Middle frontal gyrus (tissue), 1 donor: ENCODE measurements at regions not wholly inside any gene's neighbourhood (a gene's known extent, or its start where the extent isn't known, plus 50 kb on each side); places are given as distances from the start of the nearest gene placed in this dataset.

ENCODE experiments used
- DNase-seq: peaks from one replicate; pipeline ENCODE4 v3.0.0-alpha.2; 2015; ENCODE audit warnings: low spot score; ENCODE audit errors: extremely low spot score

DNA sequence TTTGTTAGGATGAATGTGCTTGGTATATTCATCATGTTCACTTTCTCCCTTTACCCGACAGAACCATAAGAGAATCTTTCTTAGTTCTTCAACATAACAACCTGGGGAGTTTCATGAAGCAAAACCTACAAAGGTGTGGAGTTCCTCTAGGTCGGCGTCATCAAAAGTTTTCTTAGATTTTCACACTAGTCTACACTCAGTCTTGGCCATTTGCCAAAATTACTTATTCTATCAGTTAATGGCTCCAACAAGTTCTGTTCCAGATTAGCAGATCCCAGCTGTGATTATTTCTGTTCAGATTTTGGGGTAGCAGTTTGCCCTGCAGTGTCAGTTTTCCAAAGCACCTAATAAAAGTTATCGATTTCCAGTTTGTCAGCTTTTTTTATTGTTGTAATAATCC lies 935.8 kb upstream of the RAG2 start:
- no peak for DNase-seq

DNA sequence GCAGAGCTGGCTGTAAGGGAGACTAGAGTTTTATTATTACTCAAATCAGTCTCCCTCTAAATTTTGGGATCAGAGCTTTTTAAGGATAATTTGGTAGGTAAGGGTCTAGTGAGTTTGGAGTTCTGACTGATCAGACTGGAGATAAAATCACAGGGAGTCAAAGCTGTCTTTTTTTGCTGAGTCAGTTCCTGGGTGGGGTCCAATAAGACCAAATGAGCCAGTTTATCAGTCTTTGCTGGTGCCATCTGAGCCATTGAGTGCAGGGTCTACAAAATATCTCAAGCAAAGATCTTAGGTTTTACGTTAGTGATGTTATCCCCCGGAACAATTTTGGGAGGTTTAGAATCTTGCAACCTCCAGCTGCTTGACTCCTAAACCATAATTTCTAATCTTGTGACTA lies 935.1 kb upstream of the RAG2 start:
- no peak for DNase-seq

DNA sequence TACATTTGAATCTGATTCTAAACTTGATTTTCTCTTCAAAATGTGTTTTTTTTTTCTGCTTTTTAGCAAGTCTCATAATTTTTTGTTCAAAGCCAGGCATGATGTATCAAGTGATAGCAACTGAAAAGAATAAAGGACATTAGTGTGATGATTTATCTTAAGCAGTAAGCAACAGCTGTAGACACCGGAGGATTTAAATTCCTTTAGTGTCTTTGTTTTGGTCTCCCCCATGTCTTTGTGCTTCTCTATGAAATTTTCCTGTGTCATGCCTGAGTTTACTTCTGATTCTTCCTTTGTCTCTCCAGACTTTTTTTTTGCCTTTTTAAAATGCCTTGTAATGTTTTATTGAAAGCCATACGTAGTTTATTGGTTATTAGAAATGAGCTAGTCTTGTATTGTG lies 934.2 kb upstream of the RAG2 start:
- no peak for DNase-seq

DNA sequence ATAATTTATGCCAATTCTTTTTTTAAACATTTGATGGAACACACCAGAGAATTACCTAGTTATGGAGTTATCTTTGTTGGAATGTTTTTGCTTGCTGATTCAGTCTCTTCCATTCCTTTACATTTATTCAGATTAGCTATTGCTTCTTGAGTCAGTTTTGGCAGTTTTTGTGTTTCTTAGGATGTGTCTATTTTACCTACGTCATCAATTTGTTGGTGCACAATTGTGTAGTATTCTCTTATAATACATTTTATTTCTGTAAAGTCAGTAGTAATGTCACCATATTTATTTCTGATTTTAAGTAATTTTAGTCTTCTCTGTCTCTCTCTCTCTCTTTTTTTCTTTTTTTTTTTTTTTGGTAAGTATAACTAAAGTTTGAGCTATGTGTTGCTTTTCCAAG lies 929.5 kb upstream of the RAG2 start:
- no peak for DNase-seq

DNA sequence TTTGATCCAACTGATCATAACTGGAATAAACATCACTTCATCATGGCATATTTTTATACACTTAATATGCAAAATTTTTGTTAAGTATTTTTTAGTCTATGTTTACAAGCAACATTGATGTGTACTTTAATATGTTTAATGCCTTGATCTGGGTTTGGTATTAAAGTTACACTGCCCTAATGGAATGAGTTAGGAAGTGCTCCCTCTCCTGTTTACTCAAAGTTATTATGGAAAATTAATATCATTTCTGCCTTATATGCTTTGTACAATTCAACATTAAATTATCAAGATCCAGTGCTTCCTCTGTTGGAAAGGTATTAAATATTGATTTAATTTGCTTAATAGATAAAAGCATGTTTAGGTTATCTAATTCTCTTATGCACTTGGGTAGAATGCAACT lies 927.3 kb upstream of the RAG2 start:
- no peak for DNase-seq

DNA sequence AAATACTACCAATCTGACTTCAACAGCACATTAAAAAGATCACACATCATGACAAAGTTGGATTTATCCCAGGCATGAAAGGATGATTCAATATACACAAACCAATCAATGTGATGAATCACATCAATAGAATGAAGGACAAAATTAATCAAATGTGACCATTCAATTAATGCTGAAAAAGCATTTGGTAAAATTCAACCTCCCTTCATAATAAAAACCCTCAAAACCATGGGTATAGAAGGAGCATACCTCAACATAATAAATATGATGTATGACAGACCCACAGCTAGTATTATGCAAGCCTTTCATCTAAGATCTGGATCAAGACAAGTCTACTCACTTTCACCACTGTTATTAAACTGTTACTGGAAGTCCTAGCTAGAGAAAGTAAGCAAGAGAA lies 921.7 kb upstream of the RAG2 start:
- no peak for DNase-seq

DNA sequence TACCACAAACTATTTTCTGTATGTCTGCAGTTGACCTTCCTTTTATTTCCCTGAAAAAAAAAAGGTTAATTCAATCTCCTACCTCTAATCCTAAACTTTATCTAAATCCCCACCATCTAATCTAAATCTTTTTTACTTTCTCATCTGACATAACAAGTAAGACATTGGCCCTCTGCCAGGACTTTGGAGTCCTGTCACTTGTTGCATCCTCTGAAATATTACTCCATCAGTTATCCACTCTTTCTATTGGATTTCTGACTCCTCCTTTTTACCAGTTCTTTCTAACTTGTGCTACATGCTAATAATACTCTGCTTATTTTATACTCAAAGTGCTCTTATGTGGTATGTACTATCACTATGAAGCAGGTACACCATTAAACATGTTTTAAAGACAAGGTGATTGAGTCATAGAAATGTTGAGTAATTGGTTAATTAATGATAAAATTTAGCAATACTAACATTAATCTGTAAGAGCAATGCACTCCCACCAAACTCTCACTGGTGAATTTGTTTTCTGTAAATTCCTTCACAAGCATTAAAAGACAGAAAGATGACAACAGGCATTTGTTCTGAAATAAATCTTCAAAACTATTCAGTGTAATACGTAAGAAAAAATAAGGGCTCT lies 914.2 kb upstream of the RAG2 start:
- DNase-seq, result no peak

DNA sequence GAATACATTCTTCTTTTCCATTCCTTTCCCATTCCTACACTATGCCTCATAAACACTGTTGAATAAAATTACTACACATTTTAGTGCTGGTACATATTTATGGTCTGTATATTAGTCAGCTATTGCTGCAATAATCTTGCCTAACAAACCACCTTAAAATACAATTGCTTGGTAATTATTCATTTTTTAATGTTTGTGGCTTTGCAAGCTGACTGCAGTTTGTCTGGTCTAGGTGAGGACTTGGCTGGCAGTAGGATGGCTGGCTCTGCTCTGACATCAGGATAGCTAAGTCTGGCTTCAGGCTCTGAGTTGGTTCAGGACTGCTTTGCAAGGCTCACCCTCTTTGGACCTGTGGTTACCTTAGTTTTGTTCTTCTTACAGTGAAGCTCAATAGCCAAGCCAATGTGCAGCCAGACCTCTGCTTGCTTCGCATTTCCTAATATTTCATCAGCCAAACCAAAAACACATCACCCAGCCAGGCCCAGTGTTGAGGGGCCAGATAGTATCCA lies 913.4 kb upstream of the RAG2 start:
- no peak for DNase-seq

DNA sequence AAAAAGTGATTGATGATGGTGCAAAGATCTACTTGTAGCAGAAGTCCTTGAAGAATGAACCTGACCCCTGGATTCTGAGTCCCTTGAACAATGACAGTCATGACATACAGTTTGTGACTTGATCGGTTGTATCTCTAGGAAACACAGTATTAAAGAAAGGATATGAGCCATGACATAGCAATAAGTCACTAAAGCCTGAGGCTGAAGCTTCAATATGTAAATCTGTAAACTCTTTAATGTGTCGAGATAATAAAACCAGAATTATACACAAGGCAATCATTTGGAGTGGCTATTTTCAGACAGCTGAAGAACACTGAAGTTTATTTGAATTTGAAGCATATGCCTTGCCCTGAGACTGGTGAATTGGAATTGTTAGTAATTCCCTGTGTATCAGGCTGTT lies 911.5 kb upstream of the RAG2 start:
- DNase-seq, result no peak

DNA sequence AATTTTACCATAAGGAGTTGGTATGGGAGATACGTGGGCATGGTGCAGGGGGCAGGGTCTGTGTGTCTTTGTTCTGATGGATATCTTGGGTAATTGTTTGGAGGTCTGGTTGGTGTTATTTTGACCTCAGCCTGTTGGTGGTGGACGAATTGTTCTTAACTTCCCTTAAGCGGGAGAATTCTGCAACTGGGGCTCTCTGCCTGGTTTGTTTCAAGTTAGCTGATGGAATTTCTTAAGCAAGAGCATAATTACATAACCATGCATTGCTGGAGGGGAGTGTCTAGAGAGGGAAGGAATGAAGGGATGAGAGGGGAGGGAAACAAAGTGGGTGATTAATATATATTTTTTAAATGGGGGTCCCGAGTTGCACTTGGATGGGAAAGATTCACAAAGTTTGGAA lies 908.5 kb upstream of the RAG2 start:
- no peak for DNase-seq

DNA sequence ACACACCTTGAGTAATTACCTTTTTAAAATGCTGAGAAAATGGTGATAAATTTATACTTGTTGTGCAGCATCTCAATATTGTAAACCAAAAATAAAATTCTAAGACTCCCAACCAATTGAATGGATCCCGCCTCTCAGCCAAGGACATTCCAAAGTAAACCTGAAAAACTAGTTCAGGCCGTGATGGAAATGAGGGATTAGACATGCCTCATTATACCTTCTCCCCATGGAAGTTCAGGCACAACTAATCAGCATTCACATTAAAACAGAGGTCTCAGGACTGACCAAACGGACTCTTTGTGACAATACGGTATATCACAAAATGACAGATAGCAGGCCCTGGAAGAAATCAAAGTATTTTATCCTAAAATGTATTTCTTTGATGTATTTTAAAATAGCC lies 907.4 kb upstream of the RAG2 start:
- no peak for DNase-seq

DNA sequence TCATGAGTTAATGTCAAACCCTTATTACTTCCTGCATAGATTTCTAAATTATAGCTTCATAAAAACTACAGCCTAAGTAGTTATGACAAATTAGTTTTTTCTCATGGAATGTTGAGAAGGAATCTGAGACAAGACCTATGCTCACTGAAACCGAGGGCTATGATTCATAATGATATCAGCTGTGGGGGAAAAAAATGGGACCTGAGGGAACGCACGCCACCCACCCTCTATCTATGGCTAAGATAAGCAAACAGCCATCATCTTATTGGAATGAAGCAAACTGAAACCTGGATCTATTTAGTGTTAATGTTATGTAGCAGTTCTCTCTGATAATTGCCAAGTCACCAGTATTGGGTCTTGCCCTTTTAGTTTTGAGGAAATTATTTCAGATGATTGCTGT lies 906.9 kb upstream of the RAG2 start:
- DNase-seq, result no peak

DNA sequence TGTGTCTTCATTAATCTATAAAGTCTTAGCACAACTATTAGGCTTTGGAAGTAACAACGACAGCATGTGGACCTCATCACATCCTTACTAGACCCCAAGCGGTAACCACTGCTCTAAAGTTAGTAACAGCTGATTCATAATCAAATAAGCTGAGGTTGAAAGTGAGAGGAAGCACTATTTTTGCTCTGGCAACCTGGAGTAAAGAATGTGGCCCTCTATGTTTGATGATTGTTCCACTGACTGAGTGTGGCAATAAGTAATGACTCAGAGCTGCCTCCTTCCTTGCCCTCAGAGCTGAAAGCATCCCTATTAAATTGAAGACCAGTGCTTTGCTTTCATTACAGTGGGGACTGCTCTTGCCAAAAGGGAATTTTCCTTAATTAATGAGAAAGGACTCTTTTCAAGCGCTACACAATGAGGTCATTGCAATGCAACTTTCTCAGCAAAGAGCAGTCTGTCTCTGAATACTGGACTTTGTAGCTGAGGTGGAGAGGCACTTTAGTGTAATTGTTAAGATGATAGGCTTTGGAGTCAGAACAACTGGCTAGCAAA lies 906.1 kb upstream of the RAG2 start:
- no peak for DNase-seq

DNA sequence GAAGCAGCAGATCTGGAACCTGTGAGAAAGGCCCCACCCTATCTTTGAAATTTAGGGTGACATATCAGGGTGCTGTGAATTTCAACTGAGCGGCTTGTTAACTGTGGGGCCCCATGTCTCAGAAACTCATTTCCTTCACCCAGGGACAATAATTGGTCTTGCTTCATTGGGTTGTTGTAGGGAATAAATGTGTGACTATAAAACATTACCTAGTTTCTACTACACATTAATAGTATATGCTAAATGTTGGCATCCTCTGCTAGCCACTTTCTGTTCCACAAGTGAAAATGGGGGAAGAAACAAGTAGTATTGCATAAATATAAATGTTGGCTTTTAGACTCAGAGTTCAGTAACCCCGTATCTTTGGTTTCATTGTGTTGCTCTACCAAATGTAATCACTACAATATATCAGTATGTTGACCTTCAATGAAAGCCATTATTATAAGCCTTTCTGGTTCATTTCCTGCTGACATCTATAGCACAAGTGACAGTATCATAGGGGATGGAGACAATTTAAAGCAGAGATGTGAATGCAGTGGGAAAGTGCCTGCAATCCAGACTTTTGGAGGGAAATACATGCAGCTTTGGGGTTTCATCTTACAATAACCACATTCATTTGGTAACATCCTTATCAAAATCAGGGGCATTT lies 905.5 kb upstream of the RAG2 start:
- no peak for DNase-seq

DNA sequence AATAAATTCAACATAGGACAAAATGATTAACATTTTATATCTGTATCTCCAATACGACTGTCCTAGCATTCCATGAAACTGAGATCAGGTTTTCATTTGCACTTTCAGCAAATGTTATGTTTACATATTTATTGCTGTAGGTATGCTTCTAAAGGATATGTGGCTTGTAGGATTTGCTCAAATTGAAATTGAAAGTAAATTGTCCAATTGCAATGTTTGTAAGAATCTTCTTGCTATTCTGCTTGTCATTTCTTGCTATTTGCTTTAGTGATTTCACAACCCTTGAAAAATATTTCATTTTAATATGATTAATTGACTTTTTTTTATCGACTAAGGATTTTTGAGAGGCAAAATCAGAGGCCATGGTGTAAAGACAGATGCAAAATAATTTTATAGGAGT lies 904.2 kb upstream of the RAG2 start:
- no peak for DNase-seq

DNA sequence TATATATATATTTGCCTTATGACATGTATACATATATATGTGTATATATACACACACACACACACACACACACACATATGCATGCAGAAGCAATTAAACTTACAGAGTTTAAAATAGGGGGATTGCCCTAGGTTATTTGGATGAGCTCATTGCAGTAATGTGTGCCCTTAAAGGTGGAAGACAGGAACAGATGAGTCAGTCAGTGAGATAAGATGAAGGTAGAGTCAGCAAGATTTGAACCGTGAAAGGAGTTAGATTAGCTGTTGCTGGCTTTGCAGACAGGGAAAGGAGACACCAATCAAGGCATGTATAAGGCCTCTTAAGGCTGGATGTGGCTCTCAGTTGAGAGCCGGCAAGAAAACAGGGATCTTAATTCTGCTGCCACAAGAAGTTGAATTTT lies 902.4 kb upstream of the RAG2 start:
- DNase-seq, result no peak

DNA sequence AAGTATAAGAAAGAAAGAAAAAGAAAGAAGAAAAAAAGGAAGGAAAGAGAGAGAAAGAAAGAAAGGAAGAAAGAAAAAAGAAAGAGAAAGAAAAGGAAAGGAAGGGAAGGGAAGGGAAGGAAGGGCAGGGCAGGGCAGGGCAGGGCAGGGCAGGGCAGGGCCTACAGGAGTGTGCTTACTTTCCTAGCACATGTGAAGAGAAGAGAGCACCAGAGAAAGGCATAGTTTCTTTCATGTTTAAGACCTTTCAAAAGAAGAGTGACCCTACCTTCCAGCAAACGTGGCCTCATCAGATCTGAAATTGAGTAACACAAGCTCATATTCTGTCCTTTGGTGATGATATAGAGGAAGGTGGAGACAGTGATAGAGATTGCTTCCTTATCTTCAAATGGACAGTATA lies 899.3 kb upstream of the RAG2 start:
- DNase-seq, result no peak

DNA sequence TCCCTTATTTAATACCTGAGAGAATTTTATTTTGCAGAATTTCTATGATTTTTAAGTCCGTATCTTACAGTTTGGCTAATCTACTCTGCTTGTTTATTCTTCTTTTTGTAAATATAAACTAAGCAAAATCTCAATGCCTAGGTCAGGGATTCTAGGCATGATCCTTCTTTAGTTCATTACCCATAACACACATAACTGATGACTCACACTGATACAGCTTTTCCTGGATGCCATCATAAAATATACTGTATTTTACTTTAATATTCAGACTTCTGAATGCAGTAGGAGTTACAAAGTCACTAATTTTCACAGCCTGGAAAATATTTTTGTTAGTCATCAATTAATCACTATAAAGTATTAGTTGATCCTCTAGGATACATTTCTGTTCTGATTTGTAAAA lies 898.2 kb upstream of the RAG2 start:
- DNase-seq, result no peak

DNA sequence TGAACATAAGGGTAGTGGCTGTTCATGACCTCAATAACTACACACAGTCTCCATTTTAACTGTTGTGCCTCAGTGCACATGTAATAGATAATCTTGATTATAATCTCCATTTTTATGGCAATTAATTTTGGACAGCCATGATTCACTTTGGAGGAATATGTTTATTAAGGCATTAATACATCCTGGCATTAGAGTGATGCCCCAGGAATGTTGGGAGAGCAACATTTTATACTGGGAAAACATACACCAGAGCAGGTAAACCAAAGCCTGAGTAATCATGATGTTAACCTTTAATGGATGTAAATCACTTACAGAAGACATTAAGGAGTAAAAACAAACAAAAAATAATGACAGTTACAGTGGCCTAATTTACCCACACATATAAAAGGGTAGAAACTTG lies 886.3 kb upstream of the RAG2 start:
- no peak for DNase-seq

DNA sequence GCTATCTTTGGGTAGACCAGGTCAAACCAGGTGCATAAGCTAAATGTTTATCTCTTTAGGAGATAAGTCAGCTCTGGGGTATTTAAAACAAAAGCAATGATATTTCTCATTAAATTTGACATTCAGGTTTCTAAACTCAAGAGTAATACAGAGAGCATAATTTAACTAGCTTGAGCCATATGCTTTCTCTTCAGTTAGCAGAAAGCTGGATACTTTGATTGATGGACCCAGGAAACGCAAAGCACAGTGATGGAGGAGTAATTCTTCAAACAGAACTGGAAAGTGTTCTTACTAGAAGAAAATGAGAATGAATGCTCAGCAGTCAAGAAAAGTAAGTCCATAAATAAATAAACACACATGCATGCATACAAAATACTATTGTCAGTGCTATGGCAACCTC lies 885.7 kb upstream of the RAG2 start:
- DNase-seq, result no peak

DNA sequence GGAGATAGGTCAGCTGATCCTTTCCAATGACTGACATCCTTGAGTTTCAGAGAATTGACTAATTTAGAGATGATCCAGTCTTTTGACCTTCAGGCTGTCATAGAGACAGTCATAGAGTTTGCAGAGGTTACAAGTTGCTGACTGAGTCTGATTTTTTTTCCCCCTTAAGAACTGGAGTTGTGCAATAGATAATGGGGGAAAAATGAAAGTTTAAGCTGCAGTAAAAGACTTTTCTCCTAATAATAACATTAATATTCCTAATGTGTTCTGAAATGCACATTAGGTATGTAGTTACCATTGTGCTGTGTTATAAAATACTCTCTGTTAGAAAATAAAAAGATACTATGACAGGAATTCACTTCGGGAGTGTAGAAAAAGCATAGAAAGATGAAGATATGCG lies 876.9 kb upstream of the RAG2 start:
- no peak for DNase-seq

DNA sequence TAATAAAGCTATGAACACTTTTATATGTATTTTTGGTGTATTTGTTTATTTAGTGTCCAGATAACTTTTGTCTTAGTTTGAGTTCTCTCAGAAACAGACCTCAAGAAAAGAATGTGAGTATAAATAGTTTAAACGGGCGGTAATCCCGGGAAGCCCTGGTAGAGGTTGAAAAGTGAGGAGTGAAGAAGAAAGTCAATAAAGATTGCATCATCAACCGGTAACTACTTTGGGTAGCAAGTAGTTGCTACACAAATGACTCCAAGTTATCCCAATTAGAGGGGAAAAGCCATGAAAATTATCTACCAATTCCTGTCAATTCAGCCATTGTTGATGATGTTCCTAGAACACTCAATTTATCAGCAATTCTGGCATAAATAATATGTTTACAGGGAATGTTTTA lies 870.3 kb upstream of the RAG2 start:
- no peak for DNase-seq

DNA sequence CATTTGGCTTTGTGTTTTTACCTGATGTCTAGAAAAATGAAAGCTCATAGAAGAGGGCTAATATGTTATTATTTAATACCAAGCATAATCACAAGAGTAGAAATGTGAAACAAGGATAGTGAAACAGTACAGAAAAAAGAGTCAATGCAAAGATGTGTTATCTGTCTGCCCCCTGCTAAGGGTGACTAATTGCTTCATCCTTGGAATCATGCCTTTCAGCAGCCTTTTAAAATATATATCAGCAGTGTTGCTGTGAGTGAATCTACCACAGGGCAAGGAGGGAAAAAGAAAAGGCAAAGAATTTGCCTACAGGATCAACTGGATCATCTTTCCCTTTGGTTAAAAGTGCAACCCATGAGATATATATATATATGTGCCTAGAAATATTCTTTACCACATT lies 867.2 kb upstream of the RAG2 start:
- DNase-seq, result no peak
